Stimulated activated naive CD4-positive, alpha-beta T cell (primary cell): ENCODE measurements at regions not wholly inside any gene's neighbourhood (a gene's known extent, or its start where the extent isn't known, plus 50 kb on each side); places are given as distances from the start of the nearest gene placed in this dataset.
"Not testable (repeated sequence)": the region's sequence is repeated elsewhere in the genome, so short reads cannot be mapped to it uniquely, and the experiment has no call there.

Experiments used
- DNase-seq, 6 experiments: peaks; one replicate each; lab custom pipeline; 2025; lab: John Stamatoyannopoulos, UW

- no peak for DNase-seq
These were observed 281.6 kb upstream of the KLF14 start for GRCh38 chr7:131015657-131015958.

GRCh38 chr7:131016230-131016629 is 282.2 kb upstream of the KLF14 start:
- DNase-seq = no peak

- DNase-seq = no peak
These were observed 285.3 kb upstream of the KLF14 start for GRCh38 chr7:131019351-131019750.

- no peak for DNase-seq
These were observed 286.8 kb upstream of the KLF14 start for GRCh38 chr7:131020759-131021261.

GRCh38 chr7:131021460-131021859 is 287.5 kb upstream of the KLF14 start:
- no peak for DNase-seq

GRCh38 chr7:131021902-131022301 is 287.9 kb upstream of the KLF14 start:
- DNase-seq = no peak

GRCh38 chr7:131026297-131027000 is 292.4 kb upstream of the KLF14 start:
- no peak for DNase-seq

- peak in 3 of 6 experiments; percentile 9 to 22 (median 18) for DNase-seq
These were observed 293.3 kb upstream of the KLF14 start for GRCh38 chr7:131027287-131027773.

- no peak for DNase-seq
These were observed 294.3 kb upstream of the KLF14 start for GRCh38 chr7:131028295-131028694.

GRCh38 chr7:131029002-131029401 is 295.0 kb upstream of the KLF14 start:
- no peak for DNase-seq

- no peak for DNase-seq
These were observed 296.4 kb upstream of the MKLN1 start for GRCh38 chr7:131031099-131031868.

GRCh38 chr7:131032786-131033185 is 294.9 kb upstream of the MKLN1 start:
- no peak for DNase-seq

GRCh38 chr7:131034166-131034881 is 293.4 kb upstream of the MKLN1 start:
- no peak for DNase-seq

- no peak for DNase-seq
These were observed 292.4 kb upstream of the MKLN1 start for GRCh38 chr7:131035088-131035770.

GRCh38 chr7:131038153-131038552 is 289.5 kb upstream of the MKLN1 start:
- DNase-seq = no peak

GRCh38 chr7:131039355-131039762 is 288.3 kb upstream of the MKLN1 start:
- no peak for DNase-seq

- DNase-seq = no peak
These were observed 287.8 kb upstream of the MKLN1 start for GRCh38 chr7:131039836-131040235.

GRCh38 chr7:131040467-131040932 is 287.2 kb upstream of the MKLN1 start:
- DNase-seq = peak in 4 of 6 experiments; percentile 25 to 67 (median 49)

- DNase-seq = not testable (repeated sequence)
These were observed 286.5 kb upstream of the MKLN1 start for GRCh38 chr7:131041012-131041695.

- DNase-seq = no peak
These were observed 285.2 kb upstream of the MKLN1 start for GRCh38 chr7:131042269-131043160.
